DOHH2 (cell line): ENCODE measurements at regions not wholly inside any gene's neighbourhood (a gene's known extent, or its start where the extent isn't known, plus 50 kb on each side); places are given as distances from the start of the nearest gene placed in this dataset.

Source experiments
- H3F3A ChIP-seq: fragments of 200-600 bp; sonication (generic), shearing (Covaris generic); 2 replicates; pipeline ENCODE4 v1.6.0; 2016; ENCODE audit warnings: antibody characterized with exemption, mild to moderate bottlenecking; ENCODE audit not compliant: control insufficient read depth, insufficient read depth
- H3K27ac ChIP-seq: fragments of 200-600 bp; sonication (generic); 2 replicates; pipeline ENCODE4 v1.5.1; 2014; ENCODE audit warnings: low read depth, mild to moderate bottlenecking, low read length, moderate library complexity
- H3K27me3 ChIP-seq: fragments of 200-600 bp; sonication (generic); 2 replicates; pipeline ENCODE4 v1.6.1; 2014; ENCODE audit warnings: mild to moderate bottlenecking, low read length, mixed read lengths; ENCODE audit not compliant: control insufficient read depth
- H3K36me3 ChIP-seq: fragments of 200-600 bp; sonication (generic); 2 replicates; pipeline ENCODE4 v1.6.1; 2014; ENCODE audit warnings: mild to moderate bottlenecking, low read length, moderate library complexity, mixed read lengths; ENCODE audit not compliant: control insufficient read depth
- H3K4me1 ChIP-seq: fragments of 200-600 bp; sonication (generic); 2 replicates; pipeline ENCODE4 v1.6.1; 2014; ENCODE audit warnings: mild to moderate bottlenecking, low read length, mixed read lengths; ENCODE audit not compliant: control insufficient read depth
- H3K4me2 ChIP-seq: fragments of 200-600 bp; sonication (generic); 2 replicates; pipeline ENCODE4 v1.6.0; 2014; ENCODE audit warnings: mild to moderate bottlenecking, low read length, moderate library complexity
- H3K4me3 ChIP-seq: fragments of 200-600 bp; sonication (generic); 2 replicates; pipeline ENCODE4 v1.5.1; 2014; ENCODE audit warnings: mild to moderate bottlenecking, low read length, mixed read lengths
- H3K79me2 ChIP-seq: fragments of 200-600 bp; sonication (generic); 2 replicates; pipeline ENCODE4 v1.6.1; 2014; ENCODE audit warnings: mild to moderate bottlenecking, low read length, mixed read lengths; ENCODE audit not compliant: control insufficient read depth
- H3K9me2 ChIP-seq: fragments of 200-600 bp; sonication (generic); replicated peaks from 2 replicates; pipeline ENCODE4 v1.6.1; 2014; ENCODE audit warnings: mild to moderate bottlenecking, low read length, mixed read lengths; ENCODE audit not compliant: control insufficient read depth
- H3K9me3 ChIP-seq: fragments of 200-600 bp; sonication (generic); 2 replicates; pipeline ENCODE4 v1.6.1; 2014; ENCODE audit warnings: antibody characterized with exemption, low read length, mixed read lengths; ENCODE audit not compliant: control insufficient read depth, insufficient read depth
- H4K20me1 ChIP-seq: fragments of 200-600 bp; sonication (generic); 2 replicates; pipeline ENCODE4 v1.6.0; 2014; ENCODE audit warnings: low read depth, mild to moderate bottlenecking, antibody characterized with exemption, low read length, moderate library complexity; ENCODE audit not compliant: control insufficient read depth, insufficient read depth
- CTCF ChIP-seq: fragments of 200-600 bp; sonication (generic); IDR thresholded peaks from one replicate; pipeline ENCODE4 v1.5.1; 2014; ENCODE audit warnings: antibody characterized with exemption, mild to moderate bottlenecking, low read depth, low read length; ENCODE audit not compliant: poor library complexity, severe bottlenecking
- EZH2phosphoT487 ChIP-seq: fragments of 200-600 bp; sonication (generic); IDR thresholded peaks from 2 replicates; pipeline ENCODE4 v1.6.1; 2017; ENCODE audit warnings: borderline replicate concordance, mild to moderate bottlenecking, antibody characterized with exemption, low read length, moderate library complexity, mixed read lengths

- H4K20me1 ChIP-seq = no peaks in the 10 kb centered on the region
- H3F3A ChIP-seq = no peaks in the 10 kb centered on the region
- no peaks in the 10 kb centered on the region for H3K9me2 ChIP-seq
- H3K27ac ChIP-seq = no peak overlapping the region
- TF ChIP-seq CTCF (no peak), EZH2phosphoT487 (no peak)
- H3K4me2 ChIP-seq = no peak overlapping the region
- no peak overlapping the region for H3K4me3 ChIP-seq
- peaks cover 23% of the 10 kb centered on the region for H3K27me3 ChIP-seq
- H3K79me2 ChIP-seq = no peaks in the 10 kb centered on the region
- no peaks in the 10 kb centered on the region for H3K36me3 ChIP-seq
- H3K4me1 ChIP-seq = peaks cover 6% of the 10 kb centered on the region
- no peaks in the 10 kb centered on the region for H3K9me3 ChIP-seq
These were observed 92.4 kb upstream of the TGM3 start for GRCh38 chr20:2203436-2203835.

- no peaks in the 10 kb centered on the region for H3K36me3 ChIP-seq
These were observed 91.8 kb upstream of the TGM3 start for GRCh38 chr20:2204021-2204420.

GRCh38 chr20:2206957-2207769 is 88.6 kb upstream of the TGM3 start:
- Histone ChIP-seq H3K79me2 (no peaks in the 10 kb centered on the region), H3K9me3 (no peaks in the 10 kb centered on the region), H3K4me2 (peak overlapping the region; percentile 67), H3F3A (no peaks in the 10 kb centered on the region), H3K4me1 (peaks cover 6% of the 10 kb centered on the region), H3K9me2 (no peaks in the 10 kb centered on the region), H3K4me3 (peak overlapping the region; percentile 65), H3K27ac (no peak overlapping the region), H4K20me1 (no peaks in the 10 kb centered on the region), H3K36me3 (no peaks in the 10 kb centered on the region), H3K27me3 (peaks cover 23% of the 10 kb centered on the region)
- TF ChIP-seq EZH2phosphoT487 (no peak), CTCF (peak; percentile 64)

More at GRCh38 chr20:2204021-2204420, 91.8 kb upstream of the TGM3 start:
- TF ChIP-seq EZH2phosphoT487 (no peak), CTCF (no peak)
- H3K9me2 ChIP-seq = no peaks in the 10 kb centered on the region
- H3K4me1 ChIP-seq = peaks cover 6% of the 10 kb centered on the region
- H3F3A ChIP-seq = no peaks in the 10 kb centered on the region
- H4K20me1 ChIP-seq = no peaks in the 10 kb centered on the region
- no peak overlapping the region for H3K4me2 ChIP-seq
- H3K4me3 ChIP-seq = no peak overlapping the region
- no peak overlapping the region for H3K27ac ChIP-seq
- peaks cover 28% of the 10 kb centered on the region for H3K27me3 ChIP-seq
- no peaks in the 10 kb centered on the region for H3K79me2 ChIP-seq
- no peaks in the 10 kb centered on the region for H3K9me3 ChIP-seq
